A204.1 (cell line): ENCODE measurements at regions not wholly inside any gene's neighbourhood (a gene's known extent, or its start where the extent isn't known, plus 50 kb on each side); places are given as distances from the start of the nearest gene placed in this dataset.

Experiments
- FAIRE-seq: peaks from 2 replicates; lab custom pipeline; 2012; peaks lifted over from hg19 to GRCh38; lab: Jason Lieb, UNC

GRCh38 chr5:2183154-2184025, 300.7 kb upstream of the IRX4 start:
- no peak for FAIRE-seq

GRCh38 chr5:2182020-2182419, 299.3 kb upstream of the IRX4 start:
- no peak for FAIRE-seq

GRCh38 chr5:2181557-2181956, 298.8 kb upstream of the IRX4 start:
- FAIRE-seq: no peak

- FAIRE-seq: no peak
These were observed 298.4 kb upstream of the IRX4 start for GRCh38 chr5:2181149-2181548.

GRCh38 chr5:2180456-2180855, 297.7 kb upstream of the IRX4 start:
- no peak for FAIRE-seq

- no peak for FAIRE-seq
These were observed 297.1 kb upstream of the IRX4 start for GRCh38 chr5:2179861-2180260.

GRCh38 chr5:2178528-2178927, 295.8 kb upstream of the IRX4 start:
- FAIRE-seq: no peak

GRCh38 chr5:2178071-2178477, 295.3 kb upstream of the IRX4 start:
- no peak for FAIRE-seq

GRCh38 chr5:2177244-2177643, 294.5 kb upstream of the IRX4 start:
- no peak for FAIRE-seq

- no peak for FAIRE-seq
These were observed 293.9 kb upstream of the IRX4 start for GRCh38 chr5:2176581-2176980.

- no peak for FAIRE-seq
These were observed 293.2 kb upstream of the IRX4 start for GRCh38 chr5:2175842-2176404.

GRCh38 chr5:2175041-2175440, 292.3 kb upstream of the IRX4 start:
- FAIRE-seq: no peak

GRCh38 chr5:2174538-2174937, 291.8 kb upstream of the IRX4 start:
- no peak for FAIRE-seq

- FAIRE-seq: no peak
These were observed 290.6 kb upstream of the IRX4 start for GRCh38 chr5:2173151-2173834.

- FAIRE-seq: no peak
These were observed 289.7 kb upstream of the IRX4 start for GRCh38 chr5:2172471-2172870.

GRCh38 chr5:2170761-2171160, 288.0 kb upstream of the IRX4 start:
- no peak for FAIRE-seq

GRCh38 chr5:2169850-2170760, 287.4 kb upstream of the IRX4 start:
- no peak for FAIRE-seq

GRCh38 chr5:2169430-2169808, 286.7 kb upstream of the IRX4 start:
- FAIRE-seq: no peak

- FAIRE-seq: no peak
These were observed 286.1 kb upstream of the IRX4 start for GRCh38 chr5:2168601-2169429.

- no peak for FAIRE-seq
These were observed 284.9 kb upstream of the IRX4 start for GRCh38 chr5:2167671-2168070.

- FAIRE-seq: no peak
These were observed 284.3 kb upstream of the IRX4 start for GRCh38 chr5:2166979-2167377.
